IPS DF 6.9 (cell line): ENCODE measurements at regions not wholly inside any gene's neighbourhood (a gene's known extent, or its start where the extent isn't known, plus 50 kb on each side); places are given as distances from the start of the nearest gene placed in this dataset.

Experiments
- DNase-seq: peaks from one replicate; pipeline ENCODE4 v3.0.0-alpha.2; 2013; ENCODE audit warnings: low read depth, low spot score
- H3K27ac ChIP-seq: one replicate; pipeline ENCODE4 v1.5.1; 2013; ENCODE audit warnings: low read length, control low read depth
- H3K27me3 ChIP-seq: 2 replicates; pipeline ENCODE4 v1.6.1; 2013; ENCODE audit warnings: mild to moderate bottlenecking, low read length; ENCODE audit not compliant: control insufficient read depth, insufficient read depth
- H3K36me3 ChIP-seq: 2 replicates; pipeline ENCODE4 v1.6.1; 2013; ENCODE audit warnings: low read length; ENCODE audit not compliant: control insufficient read depth, insufficient read depth
- H3K4me1 ChIP-seq: 2 replicates; pipeline ENCODE4 v1.6.1; 2013; ENCODE audit warnings: low read length; ENCODE audit not compliant: control insufficient read depth, insufficient read depth
- H3K4me3 ChIP-seq: 2 replicates; pipeline ENCODE4 v1.5.1; 2013; ENCODE audit warnings: mild to moderate bottlenecking, low read length
- H3K9me3 ChIP-seq: 2 replicates; pipeline ENCODE4 v1.6.1; 2013; ENCODE audit warnings: low read length, inconsistent platforms; ENCODE audit not compliant: control insufficient read depth, insufficient read depth
- WGBS: extraction: QIAGEN DNeasy Blood & Tissue Kit; methylation state at CpG from one replicate; pipeline ENCODE4 v1.1.7; 2013; ENCODE audit warnings: mixed read lengths, missing lambda C conversion rate; ENCODE audit not compliant: insufficient read length, insufficient coverage; 5-methylcytosine and 5-hydroxymethylcytosine counted together

DNA sequence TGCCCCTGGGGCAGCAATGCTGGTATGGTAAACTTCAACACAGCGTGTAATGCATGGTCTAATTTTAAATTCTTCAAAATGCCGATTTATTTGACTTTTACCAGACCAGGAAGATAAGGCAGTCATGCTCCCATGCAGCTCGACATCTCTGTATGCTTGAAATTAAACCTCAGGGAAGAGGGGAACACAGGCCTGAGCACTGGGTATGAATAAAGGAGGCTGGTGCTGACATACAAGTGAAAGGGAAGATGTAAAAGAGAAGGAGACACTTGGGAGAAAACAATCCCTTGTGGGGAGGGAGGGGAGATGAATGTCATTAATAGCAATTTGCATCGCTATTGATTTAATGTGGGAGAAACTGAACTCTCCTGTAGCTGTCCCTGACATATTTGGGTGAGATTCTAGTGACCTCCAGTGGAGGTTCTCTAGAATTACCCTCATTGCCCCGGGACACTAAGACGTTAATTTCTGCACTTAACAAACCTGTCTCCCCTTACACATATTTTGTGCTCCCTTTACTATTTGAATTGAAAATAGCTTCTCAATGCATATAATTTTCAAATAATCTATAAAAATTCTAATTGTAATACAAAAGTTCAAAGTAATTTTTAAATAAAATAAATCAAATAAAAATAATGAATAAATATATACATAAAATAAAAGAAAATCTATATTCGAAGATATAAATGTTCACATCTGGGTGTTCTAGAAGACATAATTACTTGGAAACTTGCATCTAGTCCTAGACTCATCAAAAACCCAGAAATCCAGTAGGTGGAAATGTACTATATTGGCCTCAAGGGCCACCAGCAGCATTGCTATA lies 283.1 kb downstream of the LMX1A start:
- no CpG with 5 or more reads among the region's 7 CpGs for WGBS
- no peaks in the 10 kb centered on the region for H3K9me3 ChIP-seq
- peak; percentile 57 for DNase-seq
- no peak overlapping the region for H3K27ac ChIP-seq
- no peak overlapping the region for H3K4me3 ChIP-seq
- peaks cover 4% of the 10 kb centered on the region for H3K4me1 ChIP-seq
- H3K27me3 ChIP-seq, result no peaks in the 10 kb centered on the region
- H3K36me3 ChIP-seq, result no peaks in the 10 kb centered on the region

DNA sequence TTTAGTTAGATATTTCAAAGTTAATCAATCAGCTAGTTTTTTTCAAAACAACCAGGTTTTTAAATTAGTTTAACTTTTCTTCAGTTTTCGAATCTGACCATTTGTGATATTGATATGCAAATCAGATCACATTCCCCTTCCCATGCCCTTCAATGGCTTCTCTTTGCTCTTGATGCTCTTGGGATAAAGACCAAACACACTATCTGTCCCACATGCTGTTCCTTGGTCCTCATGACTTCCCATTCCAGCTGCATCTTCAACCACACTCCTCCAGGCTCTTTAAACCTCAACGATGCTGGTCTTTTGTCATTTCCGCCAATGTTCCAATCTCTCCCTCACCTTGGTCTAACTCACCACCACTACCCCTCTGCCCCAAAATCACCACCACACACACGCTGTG lies 285.8 kb downstream of the LMX1A start:
- no peaks in the 10 kb centered on the region for H3K27me3 ChIP-seq
- H3K36me3 ChIP-seq, result no peaks in the 10 kb centered on the region
- H3K9me3 ChIP-seq, result no peaks in the 10 kb centered on the region
- WGBS, result no CpG with 5 or more reads among the region's 4 CpGs
- DNase-seq, result no peak
- peaks cover 4% of the 10 kb centered on the region for H3K4me1 ChIP-seq
- H3K27ac ChIP-seq, result no peak overlapping the region
- no peak overlapping the region for H3K4me3 ChIP-seq

- H3K4me1 ChIP-seq, result peaks cover 4% of the 10 kb centered on the region
- no CpG with 5 or more reads among the region's 1 CpG for WGBS
- no peaks in the 10 kb centered on the region for H3K9me3 ChIP-seq
- no peak overlapping the region for H3K27ac ChIP-seq
- no peaks in the 10 kb centered on the region for H3K36me3 ChIP-seq
- H3K4me3 ChIP-seq, result no peak overlapping the region
- no peak for DNase-seq
- H3K27me3 ChIP-seq, result no peaks in the 10 kb centered on the region
Measured at GRCh38 chr1:165069829-165070228, 286.7 kb downstream of the LMX1A start.

DNA sequence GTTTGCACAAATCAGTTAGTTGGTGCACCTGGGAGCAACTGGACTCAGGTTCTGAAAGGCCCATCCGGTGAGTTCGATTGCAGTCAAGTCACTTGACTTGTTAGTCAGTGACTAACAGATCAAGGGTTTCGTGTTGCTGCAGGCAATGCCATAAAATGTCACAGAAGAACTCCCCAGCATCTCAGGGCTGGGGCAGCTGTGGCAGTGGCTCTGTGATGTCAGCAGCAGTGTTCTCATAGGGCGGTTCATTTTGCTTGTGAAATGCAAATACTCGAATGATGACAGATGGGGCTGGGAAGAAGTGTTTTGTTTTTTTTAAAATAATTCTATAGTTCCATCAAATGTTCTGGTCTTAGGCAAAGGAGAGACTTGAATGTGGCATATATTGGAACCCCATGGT lies 287.8 kb downstream of the LMX1A start:
- H3K9me3 ChIP-seq, result no peaks in the 10 kb centered on the region
- H3K4me3 ChIP-seq, result no peak overlapping the region
- no CpG with 5 or more reads among the region's 5 CpGs for WGBS
- no peak overlapping the region for H3K27ac ChIP-seq
- 0 out of 2 replicates have a peak, but pooled peaks cover under 1% of the 10 kb centered on the region for H3K27me3 ChIP-seq
- peaks cover 4% of the 10 kb centered on the region for H3K4me1 ChIP-seq
- no peak for DNase-seq
- no peaks in the 10 kb centered on the region for H3K36me3 ChIP-seq

DNA sequence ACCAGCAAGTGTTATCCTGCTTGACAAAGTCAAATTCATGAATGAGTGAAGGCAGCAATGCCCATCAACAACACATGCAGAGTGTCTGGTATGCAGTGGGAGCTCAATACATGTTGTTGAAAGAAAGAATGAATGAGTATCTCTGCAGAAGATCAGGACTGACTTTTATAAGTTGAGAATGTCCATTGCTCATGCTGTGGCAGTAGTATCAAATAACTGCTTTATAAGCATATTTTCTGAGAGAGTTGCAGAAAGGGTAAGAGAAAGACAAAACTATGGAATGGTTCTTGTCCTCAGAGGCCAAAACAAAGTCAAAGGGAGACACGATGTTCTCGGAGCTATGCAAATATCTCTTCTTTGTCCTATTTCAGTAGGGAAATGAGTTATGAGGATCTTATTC lies 288.7 kb downstream of the LMX1A start:
- DNase-seq, result no peak

GRCh38 chr1:165063181-165063965 lies 293.1 kb downstream of the LMX1A start:
- Histone ChIP-seq H3K27me3 (peaks cover 8% of the 10 kb centered on the region; the same call in 1 of the 2 replicates), H3K9me3 (no peaks in the 10 kb centered on the region), H3K4me1 (no peaks in the 10 kb centered on the region), H3K36me3 (no peaks in the 10 kb centered on the region), H3K4me3 (no peak overlapping the region), H3K27ac (no peak overlapping the region)
- DNase-seq, result no peak
- WGBS, result no CpG with 5 or more reads among the region's 6 CpGs

More for the DNA sequence above, 288.7 kb downstream of the LMX1A start:
- Histone ChIP-seq H3K9me3 (no peaks in the 10 kb centered on the region), H3K27me3 (peaks cover 3% of the 10 kb centered on the region; the same call in 1 of the 2 replicates), H3K4me1 (peaks cover 4% of the 10 kb centered on the region), H3K27ac (no peak overlapping the region), H3K4me3 (no peak overlapping the region), H3K36me3 (no peaks in the 10 kb centered on the region)
- WGBS, result no CpG with 5 or more reads among the region's 2 CpGs

GRCh38 chr1:165062346-165062745 lies 294.2 kb downstream of the LMX1A start:
- Histone ChIP-seq H3K27me3 (peaks cover 8% of the 10 kb centered on the region; the same call in 1 of the 2 replicates), H3K4me1 (no peaks in the 10 kb centered on the region), H3K4me3 (no peak overlapping the region), H3K9me3 (no peaks in the 10 kb centered on the region), H3K27ac (no peak overlapping the region), H3K36me3 (no peaks in the 10 kb centered on the region)
- DNase-seq, result no peak
- no CpG with 5 or more reads among the region's 4 CpGs for WGBS

GRCh38 chr1:165060285-165060793 lies 296.2 kb downstream of the LMX1A start:
- no CpG with 5 or more reads among the region's 6 CpGs for WGBS
- peaks cover 8% of the 10 kb centered on the region; the same call in 1 of the 2 replicates for H3K27me3 ChIP-seq
- no peaks in the 10 kb centered on the region for H3K36me3 ChIP-seq
- H3K27ac ChIP-seq, result no peak overlapping the region
- H3K9me3 ChIP-seq, result no peaks in the 10 kb centered on the region
- no peak for DNase-seq
- no peak overlapping the region for H3K4me3 ChIP-seq
- H3K4me1 ChIP-seq, result no peaks in the 10 kb centered on the region

- Histone ChIP-seq H3K27me3 (peaks cover 5% of the 10 kb centered on the region; the same call in 1 of the 2 replicates), H3K4me1 (peaks cover under 1% of the 10 kb centered on the region; the same call in 1 of the 2 replicates), H3K27ac (no peak overlapping the region), H3K9me3 (no peaks in the 10 kb centered on the region), H3K36me3 (no peaks in the 10 kb centered on the region), H3K4me3 (no peak overlapping the region)
- no CpG with 5 or more reads among the region's 3 CpGs for WGBS
- DNase-seq, result no peak
Measured at GRCh38 chr1:165057956-165058355, 298.6 kb downstream of the LMX1A start.

DNA sequence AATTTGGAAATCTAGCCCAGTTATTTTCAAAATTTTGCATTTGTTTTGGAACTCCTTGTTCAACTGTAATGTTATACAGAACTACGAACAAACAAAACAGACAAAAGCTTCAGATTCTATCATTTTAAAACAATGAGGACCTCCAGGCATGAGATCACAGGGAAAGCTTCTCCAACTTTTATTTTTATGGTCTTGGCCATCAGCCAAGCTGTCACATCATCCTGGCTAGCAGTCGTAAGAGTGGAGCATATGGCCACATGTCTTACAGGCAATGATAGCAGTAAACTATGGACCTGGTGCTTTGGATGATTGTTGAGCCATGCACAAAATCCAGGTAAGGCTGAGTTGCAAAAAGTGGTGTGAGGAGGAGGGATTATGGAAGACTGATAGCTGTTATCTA lies 299.6 kb downstream of the LMX1A start:
- Histone ChIP-seq H3K9me3 (no peaks in the 10 kb centered on the region), H3K27ac (no peak overlapping the region), H3K4me1 (peaks cover 2% of the 10 kb centered on the region; the same call in 1 of the 2 replicates), H3K4me3 (no peak overlapping the region), H3K36me3 (no peaks in the 10 kb centered on the region), H3K27me3 (peaks cover 5% of the 10 kb centered on the region; the same call in 1 of the 2 replicates)
- no CpG with 5 or more reads among the region's 2 CpGs for WGBS
- DNase-seq, result no peak
